Neural progenitor cell (in vitro differentiated cells): ENCODE measurements at regions not wholly inside any gene's neighbourhood (a gene's known extent, or its start where the extent isn't known, plus 50 kb on each side); places are given as distances from the start of the nearest gene placed in this dataset.

Source experiments
- EZH2phosphoT487 ChIP-seq: fragments of 200-600 bp; sonication (generic); IDR thresholded peaks from 2 replicates; pipeline ENCODE4 v1.6.1; 2017; ENCODE audit warnings: antibody characterized with exemption
- TF ChIP-seq, protein P1 (sequence below): fragments of 200-600 bp; sonication (generic); IDR thresholded peaks from 2 replicates; pipeline ENCODE4 v1.5.1; 2017; ENCODE audit warnings: antibody characterized with exemption, mild to moderate bottlenecking

DNA sequence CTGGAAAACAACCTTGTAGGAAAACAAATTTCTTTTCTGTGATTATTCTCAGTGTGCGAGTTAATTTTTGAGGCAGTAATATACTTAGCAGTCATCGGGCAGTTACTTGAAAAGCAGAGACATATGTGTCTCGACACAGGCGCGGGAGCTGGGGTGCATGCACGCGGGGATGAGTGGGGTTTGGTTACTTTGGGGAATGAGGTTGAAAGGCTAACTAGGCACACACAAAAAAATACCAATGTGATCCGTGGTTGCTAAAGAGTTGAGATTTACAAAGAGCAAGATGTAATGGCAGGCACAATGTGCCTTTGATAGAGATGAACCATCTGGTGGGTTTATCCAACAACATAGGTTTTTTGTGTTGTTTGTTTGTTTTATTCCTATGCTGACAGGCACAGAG lies 703.8 kb upstream of the EEF2KMT start:
- TF ChIP-seq, protein P1, sequence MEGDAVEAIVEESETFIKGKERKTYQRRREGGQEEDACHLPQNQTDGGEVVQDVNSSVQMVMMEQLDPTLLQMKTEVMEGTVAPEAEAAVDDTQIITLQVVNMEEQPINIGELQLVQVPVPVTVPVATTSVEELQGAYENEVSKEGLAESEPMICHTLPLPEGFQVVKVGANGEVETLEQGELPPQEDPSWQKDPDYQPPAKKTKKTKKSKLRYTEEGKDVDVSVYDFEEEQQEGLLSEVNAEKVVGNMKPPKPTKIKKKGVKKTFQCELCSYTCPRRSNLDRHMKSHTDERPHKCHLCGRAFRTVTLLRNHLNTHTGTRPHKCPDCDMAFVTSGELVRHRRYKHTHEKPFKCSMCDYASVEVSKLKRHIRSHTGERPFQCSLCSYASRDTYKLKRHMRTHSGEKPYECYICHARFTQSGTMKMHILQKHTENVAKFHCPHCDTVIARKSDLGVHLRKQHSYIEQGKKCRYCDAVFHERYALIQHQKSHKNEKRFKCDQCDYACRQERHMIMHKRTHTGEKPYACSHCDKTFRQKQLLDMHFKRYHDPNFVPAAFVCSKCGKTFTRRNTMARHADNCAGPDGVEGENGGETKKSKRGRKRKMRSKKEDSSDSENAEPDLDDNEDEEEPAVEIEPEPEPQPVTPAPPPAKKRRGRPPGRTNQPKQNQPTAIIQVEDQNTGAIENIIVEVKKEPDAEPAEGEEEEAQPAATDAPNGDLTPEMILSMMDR: no peak
- no peak for TF ChIP-seq EZH2phosphoT487
